ENCODE measurements at regions not wholly inside any gene's neighbourhood (a gene's known extent, or its start where the extent isn't known, plus 50 kb on each side); places are given as distances from the start of the nearest gene placed in this dataset.
A peak's percentile ranks its signal among the peaks of the same experiment; 100 is the strongest.
"Not testable (repeated sequence)": the region's sequence is repeated elsewhere in the genome, so short reads cannot be mapped to it uniquely, and the experiment has no call there.

DNA sequence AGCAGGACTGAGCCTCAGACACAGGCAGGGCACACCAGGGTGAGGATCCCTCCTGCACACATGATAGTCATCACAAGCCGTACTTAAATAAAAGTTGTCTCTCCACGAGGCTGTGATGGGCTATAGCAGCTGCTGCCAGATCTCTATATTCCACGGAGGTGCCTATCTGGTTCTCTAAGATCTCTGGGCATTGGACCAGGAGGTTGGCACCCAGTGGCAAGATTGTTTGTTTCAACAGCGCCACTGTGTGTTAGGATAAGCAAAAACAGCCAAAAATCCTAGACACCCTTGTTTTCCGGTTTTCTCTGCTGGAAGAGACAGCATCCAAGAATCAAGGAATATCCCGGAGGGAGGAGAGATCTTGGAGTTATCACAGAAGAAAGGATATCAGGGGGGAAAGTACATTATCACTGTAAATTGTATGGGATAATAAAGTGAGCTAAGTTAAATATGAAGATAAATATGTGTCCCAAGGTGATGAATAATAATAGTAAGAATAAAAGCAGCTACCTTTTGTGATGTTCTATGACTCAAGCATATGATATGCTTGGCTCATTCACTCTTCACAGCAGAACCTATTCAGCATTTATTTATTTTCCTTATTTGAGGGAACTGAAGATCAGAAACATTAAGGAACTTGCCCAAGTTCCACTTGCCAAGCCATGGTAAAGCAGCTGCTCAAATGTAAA lies 90.6 kb upstream of the AKAP13 start:
- peaks cover 0 to 3% of the 10 kb centered on the region in 2 experiments; a peak in 1 of 4 replicates for H3K4me1 ChIP-seq (ENCODE audit: control insufficient read depth in 1 of 2, insufficient read depth in 2 of 2, low read depth in 1 of 2, low read length in 1 of 2)
- no peaks in the 10 kb centered on the region for H3K9me2 ChIP-seq
- no peak overlapping the region for H2AFZ ChIP-seq (ENCODE audit: low read depth)
- H4K20me1 ChIP-seq (ENCODE audit: insufficient read depth), result no peaks in the 10 kb centered on the region
- no peaks in the 10 kb centered on the region; the same call in 1 of the 2 replicates for H3K27me3 ChIP-seq (ENCODE audit: insufficient read depth)
- no peaks in the 10 kb centered on the region for H3K79me2 ChIP-seq (ENCODE audit: insufficient read depth)
- TF ChIP-seq CTCF (IDR thresholded peaks at IDR 0.05), result peak; percentile 72
- TF ChIP-seq NFIC (IDR thresholded peaks at IDR 0.05; ENCODE audit: borderline replicate concordance), result peak; percentile 35; the same call in 1 of the 2 replicates
- TF ChIP-seq SMC3 (IDR thresholded peaks at IDR 0.05; ENCODE audit: low read depth, low read length), result peak; percentile 93
- TF ChIP-seq CHD2 (IDR thresholded peaks at IDR 0.05; ENCODE audit: low read length, partially characterized antibody), result peak; percentile 31
- TF ChIP-seq USF1 (IDR thresholded peaks at IDR 0.05; ENCODE audit: borderline replicate concordance, low read depth), result no peak
- peak; percentile 89 for TF ChIP-seq RAD21 (IDR thresholded peaks at IDR 0.05; ENCODE audit: low read length)
- TF ChIP-seq MXI1 (IDR thresholded peaks at IDR 0.05; ENCODE audit: low read depth, low read length), result 0 out of 2 replicates have a peak, but pooled peaks have one; percentile 22
- no peak for TF ChIP-seq GATA2 (CRISPR knock-in tag; IDR thresholded peaks at IDR 0.05)
- TF ChIP-seq TEAD4 (IDR thresholded peaks at IDR 0.05; ENCODE audit: borderline replicate concordance, insufficient read depth), result no peak
- peak overlapping the region; percentile 2; the same call in 1 of the 2 replicates for H3K4me2 ChIP-seq
- ChIA-PET POLR2A (no interaction called here), CTCF (interaction anchor here (0.5 to 3.8 kb wide), 25 partner anchors 8 to 702 kb away, joined by 3 to 22 read pairs (median 3); no protein-coding TSS in a partner anchor)
- no peaks in the 10 kb centered on the region for H3F3A ChIP-seq (replicated peaks; ENCODE audit: insufficient read depth)
- no peak overlapping the region for H3K27ac ChIP-seq (ENCODE audit: low read depth in 2 of 2, low read length in 1 of 2)
- WGBS (ENCODE audit: low lambda C conversion rate), result 8% methylated on average over 6 of the region's 6 CpGs
- no peak overlapping the region for H3K9ac ChIP-seq
- DNase-seq, result peak; percentile 79
- no peak overlapping the region; a peak in 1 of 4 replicates for H3K4me3 ChIP-seq (ENCODE audit: low read depth in 2 of 2, low read length in 1 of 2)
- no peaks in the 10 kb centered on the region for H3K36me3 ChIP-seq (replicated peaks in 1 of 2; ENCODE audit: control insufficient read depth in 1 of 2, insufficient read depth in 2 of 2, low read length in 1 of 2)
- H3K9me3 ChIP-seq, result no peaks in the 10 kb centered on the region

DNA sequence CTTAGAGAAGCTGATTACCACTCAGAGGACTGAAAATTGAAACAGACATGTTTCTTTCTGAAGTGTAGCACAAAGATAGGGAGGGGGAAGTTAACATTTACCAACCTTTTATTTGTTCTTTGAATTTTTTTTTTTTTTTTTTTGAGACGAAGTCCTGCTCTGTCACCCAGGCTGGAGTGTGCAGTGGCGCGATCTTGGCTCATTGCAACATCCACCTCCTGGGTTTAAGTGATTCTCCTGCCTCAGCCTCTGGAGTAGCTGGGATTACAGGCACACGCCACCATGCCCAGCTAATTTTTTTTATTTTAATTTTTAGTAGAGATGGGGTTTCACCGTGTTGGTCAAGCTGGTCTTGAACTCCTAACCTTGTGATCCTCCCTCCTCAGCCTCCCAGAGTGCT lies 87.8 kb upstream of the AKAP13 start:
- POLR2A ChIA-PET; H3K9ac ChIP-seq; H4K20me1 ChIP-seq (ENCODE audit: insufficient read depth); H3K79me2 ChIP-seq (ENCODE audit: insufficient read depth); H2AFZ ChIP-seq (ENCODE audit: low read depth); DNase-seq; H3K9me2 ChIP-seq; H3F3A ChIP-seq (replicated peaks; ENCODE audit: insufficient read depth); H3K4me3 ChIP-seq (ENCODE audit: low read depth in 2 of 2, low read length in 1 of 2); H3K27ac ChIP-seq (ENCODE audit: low read depth in 2 of 2, low read length in 1 of 2); H3K27me3 ChIP-seq (ENCODE audit: insufficient read depth); H3K9me3 ChIP-seq; H3K36me3 ChIP-seq (replicated peaks in 1 of 2; ENCODE audit: control insufficient read depth in 1 of 2, insufficient read depth in 2 of 2, low read length in 1 of 2); H3K4me1 ChIP-seq (ENCODE audit: control insufficient read depth in 1 of 2, insufficient read depth in 2 of 2, low read depth in 1 of 2, low read length in 1 of 2); H3K4me2 ChIP-seq: not testable (repeated sequence)
- 86% methylated on average over 5 of the region's 5 CpGs for WGBS (ENCODE audit: low lambda C conversion rate)
- CTCF ChIA-PET, result interaction anchor here (0.7 to 3.8 kb wide), 4 partner anchors 195 to 705 kb away, joined by 3 to 19 read pairs (median 3); no protein-coding TSS in a partner anchor

Measured in SK-N-SH (cell line).